NCI-H524 (cell line): ENCODE measurements at regions not wholly inside any gene's neighbourhood (a gene's known extent, or its start where the extent isn't known, plus 50 kb on each side); places are given as distances from the start of the nearest gene placed in this dataset.
"Not testable (repeated sequence)": the region's sequence is repeated elsewhere in the genome, so short reads cannot be mapped to it uniquely, and the experiment has no call there.

Source experiments
- DNase-seq, 2 experiments: peaks; one replicate each; lab custom pipeline; 2025; lab: John Stamatoyannopoulos, UW

DNA sequence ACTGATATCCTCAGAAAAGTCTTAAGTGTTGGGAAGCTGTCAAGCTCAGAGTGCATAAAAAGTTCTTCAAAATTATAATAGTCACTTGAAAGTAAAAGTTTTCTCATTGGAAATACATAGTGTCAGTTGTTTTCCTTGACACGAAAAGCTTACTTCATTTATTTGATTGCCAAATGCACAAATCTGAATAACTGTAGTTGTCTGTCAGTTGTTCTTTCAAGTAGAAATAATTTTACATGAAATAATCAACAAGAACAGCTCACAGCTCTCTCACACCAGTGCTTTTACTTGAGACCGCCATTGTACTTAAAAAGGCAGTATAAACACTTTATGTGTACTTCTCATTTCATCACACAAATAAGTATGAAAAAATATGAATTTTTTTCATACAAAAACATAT lies 163.3 kb upstream of the NXPH2 start:
- no peak for DNase-seq

DNA sequence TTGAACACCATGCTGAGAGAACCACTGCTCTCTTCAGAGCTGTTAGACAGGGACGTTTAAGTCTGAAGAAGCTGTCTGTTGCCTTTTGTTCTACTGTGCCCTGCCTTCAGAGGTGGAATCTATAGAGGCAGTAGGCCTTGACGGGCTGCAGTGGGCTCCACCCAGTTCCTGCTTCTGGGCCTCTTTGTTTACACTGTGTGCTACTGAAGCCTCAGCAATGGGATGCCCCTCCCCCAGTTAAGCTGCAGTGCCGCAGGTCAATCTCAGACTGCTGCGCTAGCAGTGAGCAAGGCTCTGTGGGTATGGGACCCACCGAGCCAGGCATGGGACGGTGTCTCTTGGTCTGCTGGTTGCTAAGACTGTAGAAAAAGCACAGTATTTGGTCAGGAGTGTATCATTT lies 162.3 kb upstream of the NXPH2 start:
- DNase-seq: no peak

- DNase-seq: peak; percentile 43 to 89
These were observed 151.4 kb upstream of the NXPH2 start for GRCh38 chr2:138931284-138932256.

DNA sequence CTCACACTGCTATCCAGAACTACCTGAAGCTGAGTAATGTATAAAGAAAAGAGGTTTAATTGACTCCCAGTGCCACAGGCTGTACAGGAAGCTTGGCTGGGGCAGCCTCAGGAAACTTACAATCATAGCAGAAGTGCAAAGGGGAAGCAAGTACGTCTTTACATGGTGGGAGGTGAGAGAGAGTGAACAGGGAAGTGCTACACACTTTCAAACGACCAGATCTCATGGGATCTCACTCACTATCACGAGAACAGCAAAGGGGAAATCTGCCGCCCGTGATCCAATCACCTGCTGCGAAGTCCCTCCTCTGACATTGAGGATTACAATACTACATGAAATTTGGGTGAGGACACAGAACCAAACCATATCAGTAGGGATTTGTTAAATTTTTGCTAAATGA lies 150.4 kb upstream of the NXPH2 start:
- DNase-seq: no peak

DNA sequence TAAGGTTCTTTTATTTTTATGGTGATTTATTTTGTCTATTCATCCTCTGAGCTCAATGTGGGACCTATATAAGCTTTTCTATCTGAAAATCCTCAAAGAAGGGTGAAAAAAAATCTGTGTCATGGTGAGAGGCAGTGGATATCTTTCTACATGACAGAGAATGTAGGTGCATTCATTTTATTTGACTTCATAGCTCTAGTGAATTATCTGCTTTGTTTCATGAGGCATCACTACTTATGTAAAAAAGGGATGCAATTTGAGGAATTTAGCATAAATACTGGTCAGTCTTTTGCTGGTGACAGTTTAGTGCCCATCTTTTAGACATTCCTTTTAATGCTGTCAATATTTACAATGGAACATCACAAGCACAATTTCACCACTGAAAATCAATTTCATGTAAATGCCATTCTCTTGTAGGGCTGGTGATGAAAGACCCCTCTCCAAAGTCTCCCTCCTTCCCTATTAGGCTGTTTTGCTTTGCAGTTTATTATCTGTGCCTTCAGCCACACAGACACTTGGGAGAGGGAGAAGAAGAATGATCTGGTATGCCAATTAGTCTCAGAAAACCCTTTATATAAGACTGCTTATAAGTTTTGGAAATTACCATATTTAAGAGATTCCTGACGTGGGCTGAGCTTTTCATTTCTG lies 148.3 kb upstream of the NXPH2 start:
- DNase-seq: no peak

- peak in 1 of 2 experiments; percentile 24 for DNase-seq
These were observed 142.9 kb upstream of the NXPH2 start for GRCh38 chr2:138922973-138923563.

DNA sequence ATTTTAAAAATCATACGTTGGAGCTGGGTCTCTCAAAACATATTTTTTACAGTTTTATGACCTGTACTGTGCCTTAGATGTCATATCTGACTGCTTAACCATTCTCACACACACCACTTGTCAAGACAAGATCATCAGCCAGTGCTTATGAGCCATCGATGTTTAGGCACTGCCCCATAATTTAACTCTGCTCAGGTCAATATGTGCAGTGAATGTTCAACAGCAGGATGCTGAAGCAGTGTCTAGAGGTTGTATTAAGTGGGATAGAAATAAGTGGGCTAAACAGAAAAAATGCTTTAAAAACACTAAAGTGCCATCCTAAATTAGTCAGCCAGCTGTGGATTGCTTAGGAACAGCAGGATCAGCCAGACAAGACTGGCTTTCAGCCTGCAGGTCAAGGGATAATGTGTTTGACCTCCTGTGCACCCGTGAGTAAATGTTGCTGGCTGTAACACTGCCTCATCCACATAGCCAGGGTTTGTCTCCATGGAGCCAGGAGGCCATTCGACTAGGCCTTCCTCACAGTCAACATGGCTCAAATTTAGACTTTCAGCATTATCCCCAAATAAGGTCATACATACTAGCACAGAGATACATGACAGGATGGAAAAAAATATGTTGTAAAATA lies 139.0 kb upstream of the NXPH2 start:
- peak; percentile 65 to 83 for DNase-seq

DNA sequence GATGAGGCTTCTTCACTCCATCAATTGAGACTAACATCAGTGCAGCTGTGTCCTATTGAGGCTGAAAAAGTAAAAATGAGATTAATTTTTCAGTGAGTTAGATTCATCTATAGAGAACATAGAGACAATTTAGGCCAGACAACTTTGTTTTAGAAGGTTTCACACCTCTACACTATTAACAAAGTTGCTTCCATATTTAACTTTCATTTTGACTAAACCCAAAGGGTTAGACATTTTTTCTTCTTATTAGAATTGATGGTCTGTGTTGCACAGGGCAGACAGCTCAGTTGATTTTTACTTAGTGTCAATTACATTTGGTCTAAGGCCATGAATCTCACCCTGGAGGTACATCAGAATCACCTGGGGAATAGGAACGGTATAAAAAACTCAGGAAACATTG lies 130.2 kb upstream of the NXPH2 start:
- DNase-seq: no peak

DNA sequence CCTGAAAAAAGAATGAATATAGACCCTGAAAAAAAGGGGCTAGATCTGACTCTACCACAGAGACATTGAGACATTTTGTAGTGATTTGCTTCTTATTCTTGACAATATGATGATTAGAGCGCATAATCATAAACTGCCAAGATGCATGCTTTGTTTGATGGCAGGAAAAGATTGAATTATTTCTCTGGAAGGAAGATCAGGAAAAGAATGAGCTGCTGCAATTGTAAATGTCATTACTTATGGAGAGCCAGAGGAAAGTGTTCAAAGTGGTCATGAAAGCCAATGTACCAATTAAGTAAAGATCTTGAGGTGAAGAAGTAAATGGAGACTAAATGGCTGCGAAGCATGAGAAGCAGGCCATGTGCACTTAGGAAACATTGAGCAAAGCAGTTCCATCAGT lies 126.4 kb upstream of the NXPH2 start:
- DNase-seq: no peak

- DNase-seq: no peak
These were observed 122.2 kb upstream of the NXPH2 start for GRCh38 chr2:138902239-138902871.

- no peak for DNase-seq
These were observed 121.3 kb upstream of the NXPH2 start for GRCh38 chr2:138901530-138901929.

DNA sequence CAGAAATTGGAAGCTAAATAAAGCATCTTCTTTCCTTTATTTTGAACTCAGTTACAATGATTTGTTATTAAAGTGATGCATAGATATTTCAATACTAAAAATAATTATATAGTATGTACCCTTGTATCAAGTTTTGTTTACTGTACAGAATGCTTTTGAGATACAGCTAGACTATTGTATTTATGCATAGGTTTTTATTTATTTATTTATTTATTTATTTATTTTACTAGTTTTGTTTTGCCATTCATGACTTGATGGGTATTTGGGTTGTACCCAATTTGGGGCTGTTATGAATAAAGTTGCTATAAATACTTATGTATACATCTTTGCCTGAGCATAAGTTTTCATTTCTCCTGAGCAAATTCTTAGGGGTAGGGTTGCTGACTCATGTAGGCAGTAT lies 118.7 kb upstream of the NXPH2 start:
- no peak for DNase-seq

- no peak for DNase-seq
These were observed 117.1 kb upstream of the NXPH2 start for GRCh38 chr2:138897274-138897673.

DNA sequence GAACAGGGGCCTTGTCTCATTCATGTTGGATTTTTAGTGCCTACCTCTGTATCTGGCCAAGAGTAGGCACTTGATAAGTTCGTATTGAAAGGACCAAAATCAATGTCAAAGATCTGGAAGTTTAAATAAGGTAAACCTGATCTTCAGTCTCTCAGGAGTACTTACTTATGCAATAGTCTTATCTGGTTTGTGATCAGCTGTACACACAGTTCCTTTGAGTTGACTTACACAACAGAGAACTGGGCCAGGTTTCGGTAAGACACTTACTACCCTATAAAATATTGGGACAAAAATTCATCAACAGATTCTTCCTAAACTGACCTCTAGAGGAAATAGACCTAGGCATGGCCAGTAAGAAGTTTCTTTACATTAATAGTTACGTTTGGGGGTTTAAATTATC lies 113.6 kb upstream of the NXPH2 start:
- DNase-seq: no peak

- DNase-seq: no peak
These were observed 100.9 kb upstream of the NXPH2 start for GRCh38 chr2:138881126-138881525.

DNA sequence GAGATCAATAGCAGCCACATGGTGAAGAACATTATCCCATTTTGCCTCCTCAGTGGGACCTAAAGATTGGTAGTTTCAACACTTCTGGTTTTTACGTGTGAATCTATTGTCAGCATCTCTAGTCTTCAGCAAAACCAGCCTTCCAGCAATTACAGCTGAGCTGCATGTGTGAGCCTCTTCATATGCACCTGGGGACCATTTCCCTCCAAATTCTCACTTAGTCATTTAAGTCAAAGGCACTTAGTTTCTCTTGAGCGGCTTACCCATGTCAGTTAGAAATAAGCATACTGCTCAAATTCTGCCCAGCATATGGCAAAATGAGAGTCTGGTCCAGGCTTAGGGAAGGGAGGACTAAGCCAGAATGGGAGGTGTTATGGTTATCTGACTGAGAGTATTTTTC lies 99.7 kb upstream of the NXPH2 start:
- peak; percentile 31 to 66 for DNase-seq

GRCh38 chr2:138877421-138877820 lies 97.2 kb upstream of the NXPH2 start:
- DNase-seq: no peak

DNA sequence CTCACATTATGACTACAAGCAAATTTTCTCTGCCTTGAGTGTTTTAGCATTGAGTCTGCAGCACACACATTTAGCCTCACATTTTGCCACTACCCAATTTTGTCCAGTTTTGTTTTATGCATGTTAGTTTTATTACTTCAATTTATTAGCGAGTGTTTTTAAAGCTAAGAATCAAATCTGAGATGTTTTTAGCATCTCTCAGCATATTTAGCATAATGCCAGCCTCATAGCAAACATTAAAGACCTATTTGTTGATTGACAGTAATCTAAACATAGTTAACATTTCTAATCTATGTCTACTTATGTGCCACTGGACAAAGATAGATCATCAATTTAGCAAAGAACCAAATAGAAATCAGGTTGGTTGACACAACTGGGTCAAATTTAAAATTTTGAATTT lies 94.1 kb upstream of the NXPH2 start:
- no peak for DNase-seq

GRCh38 chr2:138872116-138872515 lies 91.9 kb upstream of the NXPH2 start:
- DNase-seq: not testable (repeated sequence)

GRCh38 chr2:138871312-138871711 lies 91.1 kb upstream of the NXPH2 start:
- no peak for DNase-seq

GRCh38 chr2:138867341-138867740 lies 87.2 kb upstream of the NXPH2 start:
- DNase-seq: peak in 1 of 2 experiments; percentile 62

GRCh38 chr2:138866797-138867196 lies 86.6 kb upstream of the NXPH2 start:
- no peak for DNase-seq
